Keratinocyte (primary cell): ENCODE measurements at regions not wholly inside any gene's neighbourhood (a gene's known extent, or its start where the extent isn't known, plus 50 kb on each side); places are given as distances from the start of the nearest gene placed in this dataset.

ENCODE experiments used
- DNase-seq: peaks from one replicate; pipeline ENCODE4 v3.0.0-alpha.2; 2011; ENCODE audit warnings: low read depth, missing footprints, low spot score
- FAIRE-seq: peaks from 2 replicates; lab custom pipeline; 2011; peaks lifted over from hg19 to GRCh38; lab: Jason Lieb, UNC
- H2AFZ ChIP-seq: 2 replicates; pipeline ENCODE4 v1.6.0; 2012; ENCODE audit warnings: low read length, control low read depth, inconsistent platforms; ENCODE audit not compliant: control insufficient read depth
- H3K27ac ChIP-seq: 2 replicates; pipeline ENCODE4 v1.5.1; 2011; ENCODE audit warnings: low read length; ENCODE audit not compliant: control insufficient read depth, insufficient read depth
- H3K27me3 ChIP-seq: 3 replicates; pipeline ENCODE4 v1.6.0; 2011; ENCODE audit warnings: low read length; ENCODE audit not compliant: control insufficient read depth, insufficient read depth; ENCODE audit errors: extremely low read depth
- H3K36me3 ChIP-seq, 2 experiments: 2 replicates in 1 of 2; 3 replicates in 1 of 2; pipeline ENCODE4 v1.5.1; 2011; ENCODE audit warnings: low read length in 2 of 2, mild to moderate bottlenecking in 1 of 2; ENCODE audit not compliant: control insufficient read depth in 2 of 2, insufficient read depth in 2 of 2; ENCODE audit errors: extremely low read depth in 1 of 2
- H3K4me1 ChIP-seq: 3 replicates; pipeline ENCODE4 v1.5.1; 2011; ENCODE audit warnings: low read length; ENCODE audit not compliant: control insufficient read depth, insufficient read depth; ENCODE audit errors: extremely low read depth
- H3K4me2 ChIP-seq: 3 replicates; pipeline ENCODE4 v1.6.0; 2011; ENCODE audit warnings: low read depth, low read length; ENCODE audit not compliant: control insufficient read depth, insufficient read depth; ENCODE audit errors: extremely low read depth
- H3K4me3 ChIP-seq, 3 experiments: fragments of 200-600 bp in 1 of 3; sonication (generic) in 1 of 3; 2 replicates in 2 of 3; 3 replicates in 1 of 3; pipeline ENCODE4 v1.5.1; 2011 to 2016; ENCODE audit warnings: low read length in 3 of 3, mild to moderate bottlenecking in 3 of 3, control low read depth in 2 of 3, inconsistent platforms in 1 of 3, low read depth in 1 of 3, mixed read lengths in 1 of 3, mixed run types in 1 of 3, moderate library complexity in 1 of 3; ENCODE audit not compliant: control insufficient read depth in 2 of 3, insufficient read depth in 2 of 3; ENCODE audit errors: extremely low read depth in 1 of 3
- H3K79me2 ChIP-seq: 2 replicates; pipeline ENCODE4 v1.6.0; 2012; ENCODE audit warnings: low read length; ENCODE audit not compliant: control insufficient read depth, insufficient read depth
- H3K9ac ChIP-seq: 3 replicates; pipeline ENCODE4 v1.6.0; 2011; ENCODE audit warnings: low read length; ENCODE audit not compliant: control insufficient read depth, insufficient read depth; ENCODE audit errors: extremely low read depth
- H3K9me1 ChIP-seq: 3 replicates; pipeline ENCODE4 v1.6.0; 2011; ENCODE audit warnings: low read length; ENCODE audit not compliant: control insufficient read depth, insufficient read depth; ENCODE audit errors: extremely low read depth
- H3K9me3 ChIP-seq: 2 replicates; pipeline ENCODE4 v1.5.1; 2012; ENCODE audit warnings: low read depth, low read length; ENCODE audit not compliant: control insufficient read depth
- H4K20me1 ChIP-seq: 3 replicates; pipeline ENCODE4 v1.6.0; 2011; ENCODE audit warnings: low read length; ENCODE audit not compliant: control insufficient read depth, insufficient read depth; ENCODE audit errors: extremely low read depth
- CTCF ChIP-seq, 3 experiments: IDR thresholded peaks in 1 of 3; conservative IDR thresholded peaks in 1 of 3; optimal IDR thresholded peaks in 1 of 3; 2 replicates in 2 of 3; 3 replicates in 1 of 3; pipeline versions ENCODE3 to v1.5.1; 2011; ENCODE audit warnings: low read length in 3 of 3, mild to moderate bottlenecking in 3 of 3, moderate library complexity in 2 of 3, control low read depth in 1 of 3, inconsistent platforms in 1 of 3; ENCODE audit not compliant: insufficient read depth in 2 of 3; ENCODE audit errors: extremely low read depth in 1 of 3
- EZH2 ChIP-seq: IDR thresholded peaks from one replicate; pipeline ENCODE4 v1.6.1; 2012; ENCODE audit warnings: inconsistent platforms, mild to moderate bottlenecking, low read length, moderate library complexity
- dilution Hi-C: fragments of 300-500 bp; cut with MboI; formaldehyde crosslinking; loops from one replicate; pipeline ENCODE4 v1.7.0; 2020; ENCODE audit warnings: low sequenced_read_pairs; ENCODE audit not compliant: extremely low pct_ligation_motif_present

- Histone ChIP-seq H3K9me3 (no peaks in the 10 kb centered on the region), H4K20me1 (no peaks in the 10 kb centered on the region), H3K27me3 (no peaks in the 10 kb centered on the region), H3K36me3 (no peaks in the 10 kb centered on the region), H3K4me2 (no peak overlapping the region), H3K9ac (no peak overlapping the region), H3K4me1 (no peaks in the 10 kb centered on the region), H3K4me3 (no peak overlapping the region), H2AFZ (no peak overlapping the region), H3K27ac (no peak overlapping the region), H3K9me1 (no peaks in the 10 kb centered on the region), H3K79me2 (no peaks in the 10 kb centered on the region)
- TF ChIP-seq CTCF (optimal IDR thresholded peaks at IDR 0.05 in 1 of 3, IDR thresholded peaks at IDR 0.05 in 1 of 3, conservative IDR thresholded peaks at IDR 0.05 in 1 of 3; ENCODE audit: extremely low read depth in 1 of 3, insufficient read depth in 2 of 3, low read length in 3 of 3) = no peak
- no peak for TF ChIP-seq EZH2
- DNase-seq = no peak
- dilution Hi-C loops = no loop called here
- no peak for FAIRE-seq
These were observed 69.9 kb upstream of the CTLA4 start for GRCh38 chr2:203797712-203798111.

- no peak for FAIRE-seq
- Histone ChIP-seq H3K4me1 (no peaks in the 10 kb centered on the region), H4K20me1 (no peaks in the 10 kb centered on the region), H3K27me3 (no peaks in the 10 kb centered on the region), H3K79me2 (no peaks in the 10 kb centered on the region), H3K4me2 (no peak overlapping the region), H3K9me1 (no peaks in the 10 kb centered on the region), H3K36me3 (no peaks in the 10 kb centered on the region), H3K9me3 (no peaks in the 10 kb centered on the region), H3K9ac (no peak overlapping the region), H2AFZ (no peak overlapping the region), H3K27ac (no peak overlapping the region), H3K4me3 (no peak overlapping the region)
- no peak for TF ChIP-seq CTCF (optimal IDR thresholded peaks at IDR 0.05 in 1 of 3, IDR thresholded peaks at IDR 0.05 in 1 of 3, conservative IDR thresholded peaks at IDR 0.05 in 1 of 3; ENCODE audit: extremely low read depth in 1 of 3, insufficient read depth in 2 of 3, low read length in 3 of 3)
- TF ChIP-seq EZH2 = no peak
- no peak for DNase-seq
- dilution Hi-C loops = no loop called here
These were observed 69.1 kb upstream of the CTLA4 start for GRCh38 chr2:203798296-203799087.
